Uterus (tissue), 2 donors: ENCODE measurements at regions not wholly inside any gene's neighbourhood (a gene's known extent, or its start where the extent isn't known, plus 50 kb on each side); places are given as distances from the start of the nearest gene placed in this dataset.

ENCODE experiments used
- POLR2A ChIP-seq, 2 donors: fragments of 450-650 bp; IDR thresholded peaks; one replicate each; pipeline ENCODE4 v1.6.1; 2016; ENCODE audit warnings: antibody characterized with exemption in 2 of 2, mild to moderate bottlenecking in 1 of 2, moderate library complexity in 1 of 2
- TF ChIP-seq, protein P1 (sequence below), 4 experiments: fragments of 200-600 bp in 2 of 4; fragments of 450-650 bp in 2 of 4; sonication (generic) in 2 of 4; IDR thresholded peaks; one replicate each; pipeline ENCODE4 v1.5.1; 2016 to 2019; ENCODE audit warnings: antibody characterized with exemption in 4 of 4, mild to moderate bottlenecking in 2 of 4, moderate library complexity in 1 of 4

DNA sequence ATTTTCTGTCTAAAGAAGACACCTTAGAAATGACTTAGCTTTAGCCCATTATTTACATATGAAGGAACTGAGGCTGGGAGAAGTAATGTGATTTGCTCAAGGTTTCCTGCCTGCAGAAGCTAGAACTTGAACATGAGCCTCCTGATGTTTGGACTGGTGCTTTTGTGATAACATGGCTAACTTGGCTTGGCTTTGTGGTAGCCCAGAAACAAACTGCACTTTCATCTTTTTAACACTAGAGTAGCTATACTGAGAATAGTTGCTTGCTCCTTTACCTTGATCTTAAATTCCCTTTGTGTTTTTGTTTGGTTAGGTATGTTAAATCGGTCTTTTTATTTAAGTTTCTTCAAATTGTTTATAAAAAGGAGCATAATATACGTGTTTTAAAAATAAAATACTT lies 163.5 kb upstream of the MANEA start:
- TF ChIP-seq, protein P1, sequence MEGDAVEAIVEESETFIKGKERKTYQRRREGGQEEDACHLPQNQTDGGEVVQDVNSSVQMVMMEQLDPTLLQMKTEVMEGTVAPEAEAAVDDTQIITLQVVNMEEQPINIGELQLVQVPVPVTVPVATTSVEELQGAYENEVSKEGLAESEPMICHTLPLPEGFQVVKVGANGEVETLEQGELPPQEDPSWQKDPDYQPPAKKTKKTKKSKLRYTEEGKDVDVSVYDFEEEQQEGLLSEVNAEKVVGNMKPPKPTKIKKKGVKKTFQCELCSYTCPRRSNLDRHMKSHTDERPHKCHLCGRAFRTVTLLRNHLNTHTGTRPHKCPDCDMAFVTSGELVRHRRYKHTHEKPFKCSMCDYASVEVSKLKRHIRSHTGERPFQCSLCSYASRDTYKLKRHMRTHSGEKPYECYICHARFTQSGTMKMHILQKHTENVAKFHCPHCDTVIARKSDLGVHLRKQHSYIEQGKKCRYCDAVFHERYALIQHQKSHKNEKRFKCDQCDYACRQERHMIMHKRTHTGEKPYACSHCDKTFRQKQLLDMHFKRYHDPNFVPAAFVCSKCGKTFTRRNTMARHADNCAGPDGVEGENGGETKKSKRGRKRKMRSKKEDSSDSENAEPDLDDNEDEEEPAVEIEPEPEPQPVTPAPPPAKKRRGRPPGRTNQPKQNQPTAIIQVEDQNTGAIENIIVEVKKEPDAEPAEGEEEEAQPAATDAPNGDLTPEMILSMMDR (IDR thresholded peaks at IDR 0.05): no peak
- TF ChIP-seq POLR2A (IDR thresholded peaks at IDR 0.05): no peak
